ENCODE measurements at regions not wholly inside any gene's neighbourhood (a gene's known extent, or its start where the extent isn't known, plus 50 kb on each side); places are given as distances from the start of the nearest gene placed in this dataset.

DNA sequence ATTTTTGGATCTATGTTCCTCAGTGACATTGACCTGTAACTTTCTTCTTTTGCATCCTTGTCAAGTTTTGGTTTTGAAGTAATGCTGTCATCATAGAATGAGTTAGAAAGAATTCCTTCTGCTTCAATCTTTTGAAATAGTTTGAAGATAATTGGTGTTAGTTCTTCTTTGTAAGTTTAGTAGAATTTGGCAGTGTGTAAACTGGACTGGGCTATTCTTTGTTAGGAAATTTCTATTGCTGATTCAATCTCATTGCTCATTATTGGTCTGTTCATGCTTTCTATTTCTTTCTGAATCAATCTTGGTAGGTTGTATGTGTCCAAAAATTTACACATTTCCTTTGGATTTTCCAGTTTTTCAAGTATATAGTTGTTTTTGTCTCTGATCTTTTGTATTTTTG, 101.7 kb upstream of the SPRY2 start:
- no peak for TF ChIP-seq EP300 (conservative IDR thresholded peaks at IDR 0.05; ENCODE audit: poor library complexity, severe bottlenecking)
- TF ChIP-seq, protein P1, sequence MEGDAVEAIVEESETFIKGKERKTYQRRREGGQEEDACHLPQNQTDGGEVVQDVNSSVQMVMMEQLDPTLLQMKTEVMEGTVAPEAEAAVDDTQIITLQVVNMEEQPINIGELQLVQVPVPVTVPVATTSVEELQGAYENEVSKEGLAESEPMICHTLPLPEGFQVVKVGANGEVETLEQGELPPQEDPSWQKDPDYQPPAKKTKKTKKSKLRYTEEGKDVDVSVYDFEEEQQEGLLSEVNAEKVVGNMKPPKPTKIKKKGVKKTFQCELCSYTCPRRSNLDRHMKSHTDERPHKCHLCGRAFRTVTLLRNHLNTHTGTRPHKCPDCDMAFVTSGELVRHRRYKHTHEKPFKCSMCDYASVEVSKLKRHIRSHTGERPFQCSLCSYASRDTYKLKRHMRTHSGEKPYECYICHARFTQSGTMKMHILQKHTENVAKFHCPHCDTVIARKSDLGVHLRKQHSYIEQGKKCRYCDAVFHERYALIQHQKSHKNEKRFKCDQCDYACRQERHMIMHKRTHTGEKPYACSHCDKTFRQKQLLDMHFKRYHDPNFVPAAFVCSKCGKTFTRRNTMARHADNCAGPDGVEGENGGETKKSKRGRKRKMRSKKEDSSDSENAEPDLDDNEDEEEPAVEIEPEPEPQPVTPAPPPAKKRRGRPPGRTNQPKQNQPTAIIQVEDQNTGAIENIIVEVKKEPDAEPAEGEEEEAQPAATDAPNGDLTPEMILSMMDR (IDR thresholded peaks at IDR 0.05; ENCODE audit: poor library complexity, severe bottlenecking): no peak
